G401 (cell line): ENCODE measurements at regions not wholly inside any gene's neighbourhood (a gene's known extent, or its start where the extent isn't known, plus 50 kb on each side); places are given as distances from the start of the nearest gene placed in this dataset.
"Not testable (repeated sequence)": the region's sequence is repeated elsewhere in the genome, so short reads cannot be mapped to it uniquely, and the experiment has no call there.

Source experiments
- DNase-seq: peaks from one replicate; pipeline ENCODE4 v3.0.0-alpha.2; 2015; ENCODE audit warnings: low spot score
- in situ Hi-C: cut with HindIII; loops from 2 replicates; pipeline ENCODE4 v1.10.0; 2016; ENCODE audit warnings: low sequenced_read_pairs, mixed read lengths

- no peak for DNase-seq
Observed at GRCh38 chr6:48611332-48611731, 500.3 kb upstream of the PTCHD4 start.

DNA sequence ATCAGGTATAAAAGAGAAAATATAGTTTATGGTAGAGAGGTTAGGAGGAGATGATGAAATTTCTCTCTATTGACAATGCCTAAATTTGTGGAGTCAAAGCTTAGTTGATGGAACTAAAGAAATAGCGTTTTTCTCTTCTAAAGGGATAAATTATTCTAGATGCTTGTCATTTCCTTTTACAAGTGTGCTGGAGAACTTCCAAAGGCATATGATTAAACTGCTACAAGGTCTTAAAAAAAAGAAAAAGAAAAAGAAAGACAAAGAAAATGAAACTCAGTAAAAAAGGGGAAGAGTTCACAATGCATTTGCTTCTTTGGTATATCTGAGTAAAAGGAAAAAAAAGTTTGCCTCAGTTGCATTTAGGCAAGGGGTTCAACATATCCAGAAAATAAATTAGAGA lies 499.8 kb upstream of the PTCHD4 start:
- DNase-seq, result no peak
- in situ Hi-C loops, result no loop called here

More at GRCh38 chr6:48611332-48611731, 500.3 kb upstream of the PTCHD4 start:
- in situ Hi-C loops, result no loop called here

DNA sequence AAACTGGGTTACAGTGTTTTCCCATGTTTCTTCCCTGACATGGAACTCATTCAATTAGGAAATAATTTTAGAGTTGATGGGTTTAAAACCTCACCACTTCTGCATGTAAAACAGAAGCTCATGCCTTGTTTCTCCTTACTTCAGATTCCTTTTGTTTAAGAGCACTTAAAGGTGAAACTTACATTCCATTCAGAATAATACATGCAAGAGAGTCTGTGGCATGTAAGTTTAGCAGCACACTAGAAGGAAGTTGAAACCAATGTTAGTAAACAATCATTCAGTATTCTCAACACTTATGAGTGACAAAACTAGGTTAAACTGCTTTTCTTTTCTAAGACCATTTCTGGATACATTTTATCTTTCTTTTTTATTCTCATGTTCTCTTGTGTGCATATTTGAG lies 495.6 kb upstream of the PTCHD4 start:
- no peak for DNase-seq
- in situ Hi-C loops, result no loop called here

GRCh38 chr6:48597951-48598350 lies 487.0 kb upstream of the PTCHD4 start:
- no peak for DNase-seq
- in situ Hi-C loops, result no loop called here

DNA sequence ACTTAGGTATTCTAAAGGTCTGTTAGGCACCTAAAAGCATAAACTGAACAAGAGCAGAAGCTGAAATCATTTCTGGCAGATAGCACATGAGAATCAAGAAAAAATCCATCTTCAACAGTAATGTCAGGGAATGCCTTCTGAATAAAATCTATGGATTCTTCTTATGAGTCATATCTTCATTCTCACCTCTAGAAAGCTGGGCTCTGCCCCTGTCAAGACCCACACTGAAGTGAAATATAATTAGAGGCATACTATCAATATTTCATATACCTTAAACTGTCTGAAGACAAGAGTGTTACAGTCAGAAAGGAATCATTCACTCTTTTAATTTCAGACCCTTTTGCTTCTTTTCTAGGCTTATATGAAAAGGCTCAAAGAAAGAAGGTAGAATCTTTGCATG lies 485.8 kb upstream of the PTCHD4 start:
- DNase-seq, result no peak
- in situ Hi-C loops, result no loop called here

DNA sequence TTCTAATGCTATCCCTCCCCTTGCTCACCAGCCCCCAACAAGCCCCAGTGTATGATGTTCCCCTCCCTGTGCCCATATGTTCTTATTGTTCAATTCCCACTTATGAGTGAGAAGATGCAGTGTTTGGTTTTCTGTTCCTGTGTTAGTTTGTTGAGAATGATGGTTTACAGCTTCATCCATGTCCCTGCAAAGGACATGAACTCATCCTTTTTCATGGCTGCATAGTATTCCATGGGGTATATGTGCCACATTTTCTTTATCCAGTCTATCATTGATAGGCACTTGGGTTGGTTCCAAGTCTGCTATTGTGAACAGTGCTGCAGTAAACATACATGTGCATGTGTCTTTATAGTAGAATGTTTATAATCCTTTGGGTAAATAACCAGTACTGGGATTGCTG lies 480.2 kb upstream of the PTCHD4 start:
- DNase-seq, in situ Hi-C loops: not testable (repeated sequence)

- in situ Hi-C loops, result no loop called here
- no peak for DNase-seq
Observed at GRCh38 chr6:48584846-48585245, 473.8 kb upstream of the PTCHD4 start.

- in situ Hi-C loops, result no loop called here
- DNase-seq, result no peak
Observed at GRCh38 chr6:48570656-48571055, 459.7 kb upstream of the PTCHD4 start.

GRCh38 chr6:48568856-48569255 lies 457.9 kb upstream of the PTCHD4 start:
- in situ Hi-C loops, result no loop called here
- DNase-seq, result no peak

- DNase-seq, result no peak
- in situ Hi-C loops, result no loop called here
Observed at GRCh38 chr6:48567016-48567415, 456.0 kb upstream of the PTCHD4 start.

DNA sequence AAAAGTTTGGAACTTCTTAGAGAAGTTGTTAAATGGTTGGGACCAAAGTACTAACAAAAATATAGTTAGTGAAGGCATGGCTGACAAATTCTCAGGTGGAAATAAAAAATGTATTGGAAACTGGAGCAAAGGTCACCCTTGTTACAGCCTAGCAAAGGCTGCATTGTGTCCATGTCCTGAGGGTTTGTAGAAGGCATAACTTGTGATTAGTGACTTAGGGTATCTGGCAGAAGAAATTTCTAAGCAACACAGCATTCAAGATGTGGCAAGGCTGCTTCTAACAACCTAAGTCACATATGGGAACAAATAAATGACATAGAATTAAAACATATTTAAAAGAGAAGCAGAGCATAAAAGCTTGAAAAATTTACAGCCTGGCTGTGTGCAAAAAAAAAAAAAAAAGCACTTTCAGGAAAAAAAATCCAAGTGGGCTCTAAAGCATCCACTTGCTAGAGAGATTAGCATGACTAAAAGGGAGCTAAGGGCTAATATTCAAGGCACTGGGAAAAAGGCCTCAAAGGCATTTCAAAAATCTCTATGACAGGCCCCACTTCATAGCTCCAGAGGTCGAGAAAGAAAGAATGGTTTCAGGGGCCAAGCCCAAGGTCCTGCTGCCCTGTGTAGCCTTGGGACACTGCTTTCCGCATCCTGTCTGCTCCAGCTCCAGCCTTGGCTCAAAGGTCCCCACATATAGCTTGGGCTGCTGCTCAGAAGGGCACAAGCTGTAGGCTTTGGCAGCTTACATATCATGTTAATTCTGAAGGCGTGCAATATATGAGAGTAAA lies 453.2 kb upstream of the PTCHD4 start:
- in situ Hi-C loops, result no loop called here
- DNase-seq, result no peak

DNA sequence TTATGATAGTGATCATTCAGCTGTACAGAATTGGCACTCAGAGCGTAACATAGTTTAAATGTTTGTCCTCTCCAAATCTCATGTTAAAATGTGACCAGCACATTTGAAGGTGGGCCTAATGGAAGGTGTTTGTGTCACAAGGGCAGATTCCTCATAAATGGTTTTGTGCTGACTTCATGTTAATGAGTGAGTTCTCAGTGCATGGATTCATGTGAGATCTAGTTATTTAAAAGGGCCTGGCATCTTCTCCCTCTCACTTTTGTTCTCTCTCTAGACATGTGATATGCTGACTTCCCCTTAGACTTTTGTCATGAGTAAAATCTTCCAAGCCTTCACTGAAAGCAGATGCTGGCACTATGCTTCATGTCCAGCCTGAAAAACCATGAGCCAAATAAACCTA lies 452.4 kb upstream of the PTCHD4 start:
- DNase-seq, result no peak
- in situ Hi-C loops, result no loop called here

- in situ Hi-C loops, result no loop called here
- no peak for DNase-seq
Observed at GRCh38 chr6:48560408-48560807, 449.4 kb upstream of the PTCHD4 start.

DNA sequence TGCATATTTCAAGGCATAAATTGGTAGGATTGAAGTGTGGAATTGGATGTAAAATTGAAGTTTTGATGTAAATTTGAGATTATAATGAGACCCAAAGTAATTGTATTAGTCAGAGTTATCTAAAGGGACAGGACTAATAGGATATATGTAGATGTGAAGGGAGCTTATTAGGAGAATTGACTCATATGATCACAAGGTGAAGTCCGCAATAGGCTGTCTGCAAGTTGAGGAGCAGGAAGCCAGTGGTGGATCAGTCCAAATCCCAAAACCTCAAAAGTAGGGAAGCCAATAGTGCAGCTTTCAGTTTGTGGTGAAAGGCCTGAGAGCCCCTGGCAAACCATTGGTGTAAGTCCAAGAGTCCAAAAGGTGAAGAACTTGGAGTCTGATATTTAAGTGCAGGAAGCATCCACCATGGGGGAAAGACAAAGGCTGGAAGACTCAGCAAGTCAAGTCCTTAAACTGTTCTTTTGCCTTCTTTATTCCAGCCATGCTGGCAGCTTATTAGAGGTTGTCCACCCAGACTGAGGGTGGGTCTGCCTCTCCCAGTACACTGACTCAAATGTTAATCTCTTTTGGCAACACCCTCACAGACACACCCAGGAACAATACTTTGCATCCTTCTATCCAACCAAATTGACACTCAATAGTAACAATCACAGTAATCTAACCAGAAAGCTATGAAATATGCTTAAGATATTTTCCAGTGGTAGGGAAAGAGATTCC lies 442.6 kb upstream of the PTCHD4 start:
- DNase-seq, result no peak
- in situ Hi-C loops, result no loop called here

GRCh38 chr6:48552905-48553304 lies 441.9 kb upstream of the PTCHD4 start:
- no peak for DNase-seq
- in situ Hi-C loops, result no loop called here

GRCh38 chr6:48550603-48551002 lies 439.6 kb upstream of the PTCHD4 start:
- in situ Hi-C loops, result no loop called here
- no peak for DNase-seq

- in situ Hi-C loops, result no loop called here
- no peak for DNase-seq
Observed at GRCh38 chr6:48542191-48542590, 431.2 kb upstream of the PTCHD4 start.

- in situ Hi-C loops, result no loop called here
- no peak for DNase-seq
Observed at GRCh38 chr6:48541649-48542048, 430.7 kb upstream of the PTCHD4 start.

GRCh38 chr6:48535582-48536009 lies 424.6 kb upstream of the PTCHD4 start:
- in situ Hi-C loops, result no loop called here
- no peak for DNase-seq

DNA sequence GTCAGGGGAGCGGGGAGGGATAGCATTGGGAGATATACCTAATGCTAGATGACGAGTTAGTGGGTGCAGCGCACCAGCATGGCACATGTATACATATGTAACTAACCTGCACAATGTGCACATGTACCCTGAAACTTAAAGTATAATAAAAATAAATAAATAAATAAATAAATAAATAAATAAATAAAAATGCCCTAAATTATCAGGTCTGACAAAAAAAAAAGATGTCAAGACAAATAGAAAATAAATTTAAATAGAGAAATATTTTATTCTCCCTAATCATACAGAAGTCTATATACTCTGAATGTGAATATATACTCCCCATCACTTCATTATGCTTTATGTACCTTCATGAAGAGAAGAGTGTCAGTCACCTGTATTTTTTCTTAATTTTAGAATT lies 420.0 kb upstream of the PTCHD4 start:
- DNase-seq, in situ Hi-C loops: not testable (repeated sequence)

GRCh38 chr6:48525849-48526248 lies 414.9 kb upstream of the PTCHD4 start:
- in situ Hi-C loops, result no loop called here

More at GRCh38 chr6:48525849-48526248, 414.9 kb upstream of the PTCHD4 start:
- DNase-seq, result no peak
